ENCODE measurements at regions not wholly inside any gene's neighbourhood (a gene's known extent, or its start where the extent isn't known, plus 50 kb on each side); places are given as distances from the start of the nearest gene placed in this dataset.
A peak's percentile ranks its signal among the peaks of the same experiment; 100 is the strongest.

- Mint-ChIP-seq H3K36me3 (peaks cover 13% of the 10 kb centered on the region), H3K27ac (peak overlapping the region; percentile 25), H3K27me3 (no peaks in the 10 kb centered on the region), H3K4me1 (peaks cover 90% of the 10 kb centered on the region), H3K9me3 (peaks cover 5% of the 10 kb centered on the region), H3K4me3 (peak overlapping the region; percentile 11)
Measured at GRCh38 chr13:73924607-73925006, 209.6 kb downstream of the KLF12 start.

- peaks cover 8% of the 10 kb centered on the region for H3K36me3 Mint-ChIP-seq
- peaks cover 93% of the 10 kb centered on the region for H3K4me1 Mint-ChIP-seq
- peak overlapping the region; percentile 20 for H3K27ac Mint-ChIP-seq
- H3K4me3 Mint-ChIP-seq = no peak overlapping the region
- no peaks in the 10 kb centered on the region for H3K27me3 Mint-ChIP-seq
- peaks cover 5% of the 10 kb centered on the region for H3K9me3 Mint-ChIP-seq
Measured at GRCh38 chr13:73922493-73923393, 211.5 kb downstream of the KLF12 start.

DNA sequence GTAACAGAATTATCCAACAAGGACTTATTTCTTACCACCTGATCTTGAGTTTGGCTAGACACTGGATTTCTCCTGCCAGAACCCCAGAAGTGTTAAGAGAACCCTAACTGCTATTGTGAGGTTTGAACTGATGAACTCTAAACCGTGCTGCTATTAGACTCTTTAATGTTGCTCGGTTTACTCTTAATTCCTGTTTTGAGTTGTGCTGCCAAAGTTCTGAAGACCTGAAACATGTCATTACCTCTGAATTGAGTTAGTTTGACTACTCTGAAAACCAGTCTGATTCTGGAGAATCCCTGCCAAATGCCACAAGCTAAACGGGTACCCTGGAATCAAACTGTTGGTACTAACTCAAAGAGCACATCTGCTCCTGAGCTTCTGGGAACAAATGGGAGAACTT is 215.5 kb downstream of the KLF12 start:
- H3K4me3 Mint-ChIP-seq = no peak overlapping the region
- H3K27ac Mint-ChIP-seq = no peak overlapping the region
- H3K36me3 Mint-ChIP-seq = peaks cover 2% of the 10 kb centered on the region
- H3K9me3 Mint-ChIP-seq = no peaks in the 10 kb centered on the region
- H3K4me1 Mint-ChIP-seq = peaks cover 85% of the 10 kb centered on the region
- H3K27me3 Mint-ChIP-seq = no peaks in the 10 kb centered on the region

- Mint-ChIP-seq H3K27me3 (no peaks in the 10 kb centered on the region), H3K4me1 (peaks cover 60% of the 10 kb centered on the region)
Measured at GRCh38 chr13:73913751-73914518, 220.3 kb downstream of the KLF12 start.

DNA sequence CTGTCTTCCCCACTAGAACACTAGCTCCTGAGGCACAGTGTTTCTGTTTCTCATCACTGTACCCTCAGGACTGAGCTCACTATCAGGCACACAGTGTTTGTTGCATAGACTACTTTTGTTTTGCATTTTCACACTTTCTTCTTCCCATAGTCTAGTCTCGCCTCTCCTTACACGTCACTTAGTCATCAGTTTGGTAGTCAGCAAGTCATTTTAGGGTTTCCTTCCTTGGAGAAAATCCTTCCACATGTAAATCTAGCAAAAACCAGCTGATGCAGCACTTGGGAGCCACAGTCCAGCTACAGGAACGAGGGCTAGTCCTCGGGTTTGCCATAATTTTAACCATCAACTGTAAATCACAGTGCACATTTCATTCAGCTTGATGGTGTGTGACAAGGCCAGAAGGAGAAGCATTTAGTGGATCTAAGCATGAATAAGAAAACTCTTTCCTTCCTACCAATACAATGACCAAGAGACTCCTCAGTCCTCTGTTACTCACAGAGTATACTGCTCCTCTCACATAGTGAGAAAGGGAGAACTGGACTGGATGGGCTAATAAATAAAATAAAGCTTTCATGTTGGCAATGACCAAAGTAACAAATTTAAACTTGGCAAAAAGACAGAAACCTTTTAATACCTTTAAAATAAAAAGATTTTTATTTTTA is 221.0 kb downstream of the KLF12 start:
- Mint-ChIP-seq H3K4me1 (peaks cover 57% of the 10 kb centered on the region), H3K36me3 (peaks cover 12% of the 10 kb centered on the region), H3K27me3 (no peaks in the 10 kb centered on the region), H3K9me3 (no peaks in the 10 kb centered on the region), H3K4me3 (no peak overlapping the region), H3K27ac (peak overlapping the region; percentile 13)

More at GRCh38 chr13:73913751-73914518, 220.3 kb downstream of the KLF12 start:
- H3K9me3 Mint-ChIP-seq = no peaks in the 10 kb centered on the region
- peak overlapping the region; percentile 3 for H3K4me3 Mint-ChIP-seq
- H3K27ac Mint-ChIP-seq = peak overlapping the region; percentile 93
- H3K36me3 Mint-ChIP-seq = peaks cover 9% of the 10 kb centered on the region

DNA sequence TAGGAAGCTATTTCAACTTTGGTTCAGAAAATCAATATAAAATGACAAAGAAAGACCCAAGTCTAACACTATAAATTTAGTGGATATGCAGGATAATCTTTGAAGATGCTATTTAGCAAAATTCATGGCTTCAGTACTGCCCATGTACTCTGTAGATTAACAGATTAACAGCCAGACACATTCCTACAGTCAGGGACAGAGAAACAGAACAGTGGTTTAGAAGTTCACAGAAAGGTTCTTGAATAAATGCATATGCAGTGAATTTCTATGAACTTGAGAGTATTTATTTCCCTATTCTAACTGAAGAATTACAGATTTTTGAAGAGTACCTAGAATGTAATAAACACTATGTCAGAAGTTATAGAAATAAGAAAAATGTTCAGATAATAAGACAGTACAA is 222.8 kb downstream of the KLF12 start:
- H3K4me1 Mint-ChIP-seq = peaks cover 46% of the 10 kb centered on the region
- no peak overlapping the region for H3K27ac Mint-ChIP-seq
- H3K4me3 Mint-ChIP-seq = no peak overlapping the region
- no peaks in the 10 kb centered on the region for H3K27me3 Mint-ChIP-seq
- H3K9me3 Mint-ChIP-seq = no peaks in the 10 kb centered on the region
- H3K36me3 Mint-ChIP-seq = peaks cover 12% of the 10 kb centered on the region

DNA sequence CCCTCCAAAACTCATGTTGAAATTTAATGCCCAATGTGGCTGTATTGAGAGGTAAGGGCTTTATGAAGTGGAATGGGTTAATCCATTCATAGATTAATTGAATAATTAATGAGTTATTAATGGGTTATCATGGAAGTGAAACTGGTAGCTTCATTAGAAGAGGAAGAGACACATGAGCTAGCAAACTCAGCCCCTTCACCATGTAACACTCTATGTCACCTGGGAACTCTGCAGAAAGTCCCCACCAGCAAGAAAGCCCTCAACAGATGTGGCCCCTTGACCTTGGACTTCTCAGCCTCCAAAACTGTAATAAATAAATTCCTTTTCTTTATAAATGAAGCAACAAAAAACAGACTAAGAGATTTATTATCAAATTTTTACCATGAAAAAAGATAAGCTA is 223.5 kb downstream of the KLF12 start:
- Mint-ChIP-seq H3K27ac (no peak overlapping the region), H3K9me3 (no peaks in the 10 kb centered on the region), H3K36me3 (peaks cover 12% of the 10 kb centered on the region), H3K27me3 (no peaks in the 10 kb centered on the region), H3K4me1 (peaks cover 41% of the 10 kb centered on the region), H3K4me3 (no peak overlapping the region)

DNA sequence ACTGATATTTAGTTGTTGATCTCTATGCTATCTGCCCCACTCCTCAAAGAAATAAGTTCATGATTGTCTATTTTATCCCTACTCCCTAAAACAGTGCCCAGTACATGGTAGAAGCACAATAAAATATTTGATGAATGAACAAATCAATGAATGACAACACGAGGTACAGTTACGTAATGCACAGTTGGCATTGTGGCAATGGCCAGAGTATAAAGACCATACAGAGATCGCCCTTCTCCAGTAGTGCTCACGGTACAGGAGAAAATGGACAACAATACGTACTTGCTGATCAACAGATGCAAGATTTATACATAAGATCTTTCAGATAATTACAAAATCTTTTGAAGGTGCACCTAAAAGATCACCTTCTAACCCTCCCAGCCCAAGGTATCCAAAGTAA is 225.4 kb downstream of the KLF12 start:
- Mint-ChIP-seq H3K4me3 (no peak overlapping the region), H3K9me3 (no peaks in the 10 kb centered on the region), H3K27me3 (no peaks in the 10 kb centered on the region), H3K36me3 (peaks cover 13% of the 10 kb centered on the region), H3K4me1 (peaks cover 31% of the 10 kb centered on the region), H3K27ac (peak overlapping the region; percentile 66)

GRCh38 chr13:73904625-73905024 is 229.6 kb downstream of the KLF12 start:
- peaks cover 18% of the 10 kb centered on the region for H3K36me3 Mint-ChIP-seq
- no peak overlapping the region for H3K4me3 Mint-ChIP-seq
- peaks cover 54% of the 10 kb centered on the region for H3K4me1 Mint-ChIP-seq
- no peaks in the 10 kb centered on the region for H3K27me3 Mint-ChIP-seq
- no peak overlapping the region for H3K27ac Mint-ChIP-seq
- no peaks in the 10 kb centered on the region for H3K9me3 Mint-ChIP-seq

- Mint-ChIP-seq H3K4me1 (peaks cover 55% of the 10 kb centered on the region), H3K4me3 (no peak overlapping the region), H3K27me3 (no peaks in the 10 kb centered on the region), H3K9me3 (no peaks in the 10 kb centered on the region), H3K36me3 (peaks cover 10% of the 10 kb centered on the region), H3K27ac (no peak overlapping the region)
Measured at GRCh38 chr13:73903561-73903960, 230.6 kb downstream of the KLF12 start.

DNA sequence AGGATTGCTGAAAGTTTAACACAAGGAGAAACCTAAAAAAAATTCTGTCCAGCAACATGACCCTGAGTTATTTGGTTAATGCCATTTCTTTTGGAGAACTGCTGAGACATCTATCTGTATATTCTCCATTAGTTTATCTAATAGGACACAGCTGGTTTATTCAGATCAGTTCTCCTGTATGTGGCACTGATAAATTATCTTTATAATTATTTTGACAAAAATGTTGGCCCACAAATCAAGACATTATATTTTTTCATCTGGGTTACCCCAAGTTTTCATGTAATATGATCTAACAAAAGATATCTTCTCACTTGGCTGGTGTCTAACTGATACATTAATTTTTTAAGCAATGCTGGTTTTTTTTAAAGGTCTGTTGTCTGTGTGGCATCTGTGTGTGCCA is 231.4 kb downstream of the KLF12 start:
- Mint-ChIP-seq H3K36me3 (peaks cover 13% of the 10 kb centered on the region), H3K9me3 (no peaks in the 10 kb centered on the region), H3K27me3 (no peaks in the 10 kb centered on the region), H3K4me1 (peaks cover 62% of the 10 kb centered on the region), H3K4me3 (no peak overlapping the region), H3K27ac (no peak overlapping the region)

DNA sequence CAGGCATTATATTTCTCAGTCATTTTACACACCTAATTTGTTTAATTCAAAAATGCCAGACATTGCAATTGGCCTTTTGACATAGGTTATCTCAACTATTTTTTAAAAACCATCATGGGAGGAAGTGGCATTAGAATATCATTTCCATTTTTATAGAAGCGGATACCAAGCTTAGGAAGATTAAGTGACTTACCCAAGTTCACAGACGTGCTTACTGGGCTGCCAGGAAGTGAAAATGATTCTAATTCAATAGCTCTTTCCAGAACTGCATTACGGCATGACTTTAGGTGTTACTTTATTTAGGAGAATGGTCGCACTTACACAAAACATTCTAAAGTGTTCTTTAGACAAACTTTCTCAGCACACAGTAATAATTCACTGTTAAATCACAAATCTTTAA is 231.9 kb downstream of the KLF12 start:
- peaks cover 67% of the 10 kb centered on the region for H3K4me1 Mint-ChIP-seq
- H3K27me3 Mint-ChIP-seq = no peaks in the 10 kb centered on the region
- H3K27ac Mint-ChIP-seq = no peak overlapping the region
- H3K9me3 Mint-ChIP-seq = no peaks in the 10 kb centered on the region
- peaks cover 17% of the 10 kb centered on the region for H3K36me3 Mint-ChIP-seq
- no peak overlapping the region for H3K4me3 Mint-ChIP-seq

GRCh38 chr13:73901324-73902068 is 232.7 kb downstream of the KLF12 start:
- Mint-ChIP-seq H3K27me3 (no peaks in the 10 kb centered on the region), H3K4me1 (peaks cover 74% of the 10 kb centered on the region), H3K27ac (no peak overlapping the region), H3K9me3 (no peaks in the 10 kb centered on the region), H3K4me3 (no peak overlapping the region), H3K36me3 (peaks cover 19% of the 10 kb centered on the region)

DNA sequence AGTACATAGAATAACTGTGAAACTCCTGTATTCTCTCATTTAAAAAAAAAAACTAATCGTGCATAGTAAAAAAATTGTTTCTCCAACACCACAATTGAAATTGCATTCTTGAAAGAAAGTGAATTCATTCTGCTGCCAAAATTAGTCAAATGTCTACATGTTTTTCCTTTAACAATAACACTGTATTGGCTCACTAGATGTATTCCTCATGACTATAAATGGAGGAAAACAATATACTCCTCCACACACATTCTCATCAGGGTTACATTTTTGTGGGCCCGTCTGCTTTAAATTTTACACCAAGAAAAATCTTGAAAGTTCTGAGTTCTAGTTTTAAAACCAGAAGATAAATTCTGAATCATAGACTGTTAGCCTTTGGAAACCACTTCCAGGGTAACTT is 233.6 kb downstream of the KLF12 start:
- no peak overlapping the region for H3K27ac Mint-ChIP-seq
- no peaks in the 10 kb centered on the region for H3K27me3 Mint-ChIP-seq
- no peak overlapping the region for H3K4me3 Mint-ChIP-seq
- H3K36me3 Mint-ChIP-seq = peaks cover 19% of the 10 kb centered on the region
- H3K9me3 Mint-ChIP-seq = no peaks in the 10 kb centered on the region
- H3K4me1 Mint-ChIP-seq = peaks cover 80% of the 10 kb centered on the region

GRCh38 chr13:73898899-73899298 is 235.3 kb downstream of the KLF12 start:
- no peak overlapping the region for H3K4me3 Mint-ChIP-seq
- peaks cover 89% of the 10 kb centered on the region for H3K4me1 Mint-ChIP-seq
- peak overlapping the region; percentile 56 for H3K27ac Mint-ChIP-seq
- no peaks in the 10 kb centered on the region for H3K9me3 Mint-ChIP-seq
- H3K27me3 Mint-ChIP-seq = no peaks in the 10 kb centered on the region
- peaks cover 22% of the 10 kb centered on the region for H3K36me3 Mint-ChIP-seq

All from activated naive CD4-positive, alpha-beta T cell treated with anti-CD3 and anti-CD28 coated beads, Interleukin-2, amount 50 U/mL, for 24 hours (primary cell).